ENCODE measurements at regions not wholly inside any gene's neighbourhood (a gene's known extent, or its start where the extent isn't known, plus 50 kb on each side); places are given as distances from the start of the nearest gene placed in this dataset.
"Not testable (repeated sequence)": the region's sequence is repeated elsewhere in the genome, so short reads cannot be mapped to it uniquely, and the experiment has no call there.

GRCh38 chr17:20851591-20852238 lies 191.1 kb downstream of the USP22 start:
- not testable (repeated sequence) for DNase-seq

- peak; percentile 52 for DNase-seq
Measured at GRCh38 chr17:20852239-20852989, 190.4 kb downstream of the USP22 start.

- DNase-seq = no peak
Measured at GRCh38 chr17:20852990-20853370, 189.8 kb downstream of the USP22 start.

- not testable (repeated sequence) for DNase-seq
Measured at GRCh38 chr17:20855910-20856470, 186.8 kb downstream of the USP22 start.

GRCh38 chr17:20866444-20867209 lies 176.2 kb downstream of the USP22 start:
- not testable (repeated sequence) for DNase-seq

- DNase-seq = not testable (repeated sequence)
Measured at GRCh38 chr17:20867436-20867937, 175.3 kb downstream of the USP22 start.

- not testable (repeated sequence) for DNase-seq
Measured at GRCh38 chr17:20867938-20868661, 174.7 kb downstream of the USP22 start.

- not testable (repeated sequence) for DNase-seq
Measured at GRCh38 chr17:20868662-20869007, 174.2 kb downstream of the USP22 start.

- DNase-seq = not testable (repeated sequence)
Measured at GRCh38 chr17:20873173-20873572, 169.6 kb downstream of the USP22 start.

GRCh38 chr17:20873688-20874328 lies 169.0 kb downstream of the USP22 start:
- DNase-seq = not testable (repeated sequence)

- DNase-seq = not testable (repeated sequence)
Measured at GRCh38 chr17:20877384-20877783, 165.4 kb downstream of the USP22 start.

GRCh38 chr17:20890338-20890737 lies 152.5 kb downstream of the USP22 start:
- DNase-seq = no peak

GRCh38 chr17:20895426-20895825 lies 147.4 kb downstream of the USP22 start:
- not testable (repeated sequence) for DNase-seq

- no peak for DNase-seq
Measured at GRCh38 chr17:20896153-20896649, 146.6 kb downstream of the USP22 start.

GRCh38 chr17:20898726-20899125 lies 144.1 kb downstream of the USP22 start:
- not testable (repeated sequence) for DNase-seq

GRCh38 chr17:20902496-20902895 lies 140.3 kb downstream of the USP22 start:
- DNase-seq = not testable (repeated sequence)

GRCh38 chr17:20903549-20903948 lies 139.3 kb downstream of the USP22 start:
- not testable (repeated sequence) for DNase-seq

- DNase-seq = peak; percentile 95
Measured at GRCh38 chr17:20908313-20909267, 134.2 kb downstream of the USP22 start.

- no peak for DNase-seq
Measured at GRCh38 chr17:20914658-20915057, 128.2 kb downstream of the USP22 start.

- DNase-seq = peak; percentile 73
Measured at GRCh38 chr17:20916383-20916782, 126.4 kb downstream of the USP22 start.
